ENCODE measurements at regions not wholly inside any gene's neighbourhood (a gene's known extent, or its start where the extent isn't known, plus 50 kb on each side); places are given as distances from the start of the nearest gene placed in this dataset.

- H3K14ac ChIP-seq (replicated peaks; ENCODE audit: low read depth, low read length) = no peak overlapping the region
- no TSS peak for BruUV-seq (replicated peaks)
- DNase-seq = no peak
- H4K20me1 ChIP-seq (ENCODE audit: insufficient read depth, low read length) = no peaks in the 10 kb centered on the region
- no peak overlapping the region for H2AK9ac ChIP-seq (replicated peaks; ENCODE audit: low read depth, low read length, poor library complexity)
- no peak overlapping the region for H4K5ac ChIP-seq (ENCODE audit: low read depth, low read length)
- dilution Hi-C loops (cut with HindIII; ENCODE audit: low sequenced_read_pairs, unreplicated experiment) = no loop called here
- H2BK5ac ChIP-seq (ENCODE audit: low read depth, low read length, poor library complexity, severe bottlenecking) = no peak overlapping the region
- no peak overlapping the region for H3K27ac ChIP-seq (ENCODE audit: insufficient read depth, low read length)
- H3K4me3 ChIP-seq (ENCODE audit: insufficient read depth, low read depth, low read length) = no peak overlapping the region
- POLR2A ChIA-PET (ENCODE audit: unreplicated experiment) = no interaction called here
- H2BK15ac ChIP-seq (ENCODE audit: low read depth, low read length) = no peak overlapping the region
- no CpG with 5 or more reads among the region's 2 CpGs for WGBS, 2 experiments (ENCODE audit: extremely low coverage in 2 of 2, insufficient read length in 1 of 2)
- H4K91ac ChIP-seq (ENCODE audit: insufficient read depth, low read depth, low read length) = no peak overlapping the region
- in situ Hi-C loops (cut with MboI; ENCODE audit: low sequenced_read_pairs) = no loop called here
- no peaks in the 10 kb centered on the region for H3K79me1 ChIP-seq (ENCODE audit: low read depth in 1 of 2, low read length in 2 of 2)
- no peak for ATAC-seq (ENCODE audit: low read depth)
- H3K36me3 ChIP-seq (ENCODE audit: control insufficient read depth, insufficient read depth, low read length) = no peaks in the 10 kb centered on the region
- H3K27me3 ChIP-seq (ENCODE audit: control insufficient read depth, insufficient read depth, low read length) = peaks cover 12% of the 10 kb centered on the region
- no peak overlapping the region for H3K4ac ChIP-seq (ENCODE audit: low read depth, low read length)
- H3K4me1 ChIP-seq (ENCODE audit: control insufficient read depth, insufficient read depth, low read length) = no peaks in the 10 kb centered on the region
- no peak overlapping the region for H4K8ac ChIP-seq (ENCODE audit: low read depth in 2 of 2, low read length in 2 of 2)
- H3K9me3 ChIP-seq (ENCODE audit: control insufficient read depth, insufficient read depth, low read length) = no peaks in the 10 kb centered on the region
- H2AK5ac ChIP-seq (ENCODE audit: low read depth, low read length) = no peak overlapping the region
- H2AFZ ChIP-seq (replicated peaks; ENCODE audit: low read length, poor library complexity) = no peak overlapping the region
- TF ChIP-seq NFE2L2 (IDR thresholded peaks at IDR 0.05; ENCODE audit: low read depth, low read length) = no peak
- no peak for TF ChIP-seq FOS (IDR thresholded peaks at IDR 0.05; ENCODE audit: low read depth, low read length)
- no peak for TF ChIP-seq MAFK (IDR thresholded peaks at IDR 0.05; ENCODE audit: low read depth, low read length)
- TF ChIP-seq, protein P1, sequence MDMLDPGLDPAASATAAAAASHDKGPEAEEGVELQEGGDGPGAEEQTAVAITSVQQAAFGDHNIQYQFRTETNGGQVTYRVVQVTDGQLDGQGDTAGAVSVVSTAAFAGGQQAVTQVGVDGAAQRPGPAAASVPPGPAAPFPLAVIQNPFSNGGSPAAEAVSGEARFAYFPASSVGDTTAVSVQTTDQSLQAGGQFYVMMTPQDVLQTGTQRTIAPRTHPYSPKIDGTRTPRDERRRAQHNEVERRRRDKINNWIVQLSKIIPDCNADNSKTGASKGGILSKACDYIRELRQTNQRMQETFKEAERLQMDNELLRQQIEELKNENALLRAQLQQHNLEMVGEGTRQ (IDR thresholded peaks at IDR 0.05; ENCODE audit: low read depth, low read length) = no peak
- TF ChIP-seq SMC3 (IDR thresholded peaks at IDR 0.05; ENCODE audit: low read depth, low read length) = no peak
- no peak for TF ChIP-seq CHD1 (IDR thresholded peaks at IDR 0.05; ENCODE audit: low read depth, low read length)
- no peak for TF ChIP-seq ELK1 (IDR thresholded peaks at IDR 0.05; ENCODE audit: borderline replicate concordance, low read depth, low read length)
- no peak for TF ChIP-seq CEBPB (IDR thresholded peaks at IDR 0.05; ENCODE audit: low read depth, low read length)
- no peak for TF ChIP-seq CTCF (conservative IDR thresholded peaks at IDR 0.05; ENCODE audit: low read depth, low read length)
- no peak for TF ChIP-seq POLR2A (IDR thresholded peaks at IDR 0.05; ENCODE audit: low read depth, low read length)
- TF ChIP-seq RCOR1 (IDR thresholded peaks at IDR 0.05; ENCODE audit: insufficient replicate concordance, low read length) = no peak
- TF ChIP-seq RAD21 (IDR thresholded peaks at IDR 0.05; ENCODE audit: low read length) = no peak
- TF ChIP-seq MXI1 (IDR thresholded peaks at IDR 0.05; ENCODE audit: borderline replicate concordance, low read depth, low read length) = no peak
- no peak for TF ChIP-seq BHLHE40 (IDR thresholded peaks at IDR 0.05; ENCODE audit: low read depth, low read length)
- no peak for TF ChIP-seq RFX5 (IDR thresholded peaks at IDR 0.05; ENCODE audit: low read depth, low read length)
- no peak for TF ChIP-seq MAZ (IDR thresholded peaks at IDR 0.05; ENCODE audit: borderline replicate concordance, low read depth, low read length)
- intact Hi-C loops (cut with micrococcal nuclease) = no loop called here
- H3K9ac ChIP-seq (ENCODE audit: low read depth, low read length) = no peak overlapping the region
- no peak overlapping the region for H2BK120ac ChIP-seq (ENCODE audit: low read depth, low read length)
- no peak overlapping the region for H3K23ac ChIP-seq (ENCODE audit: low read depth, low read length)
- CTCF ChIA-PET = no interaction called here
- H2BK20ac ChIP-seq (ENCODE audit: low read depth, low read length) = no peak overlapping the region
- no peak overlapping the region for H3K18ac ChIP-seq (ENCODE audit: low read depth, low read length)
- no peak overlapping the region for H3K4me2 ChIP-seq (ENCODE audit: low read depth, low read length)
- H3K56ac ChIP-seq (ENCODE audit: extremely low read depth, insufficient read depth, low read length) = no peak overlapping the region
- H3K9me1 ChIP-seq (ENCODE audit: insufficient read depth, low read length) = no peaks in the 10 kb centered on the region
These were observed 248.7 kb downstream of the MID1IP1 start for GRCh38 chrX:39049975-39050374.

All from IMR-90 (cell line).